Ramos (cell line): ENCODE measurements at regions not wholly inside any gene's neighbourhood (a gene's known extent, or its start where the extent isn't known, plus 50 kb on each side); places are given as distances from the start of the nearest gene placed in this dataset.
"Not testable (repeated sequence)": the region's sequence is repeated elsewhere in the genome, so short reads cannot be mapped to it uniquely, and the experiment has no call there.

Experiments
- in situ Hi-C: fragments of 300-500 bp; cut with MboI; formaldehyde crosslinking; loops from one replicate; pipeline ENCODE4 v1.14.3; 2022; ENCODE audit warnings: low sequenced_read_pairs; ENCODE audit not compliant: unreplicated experiment

DNA sequence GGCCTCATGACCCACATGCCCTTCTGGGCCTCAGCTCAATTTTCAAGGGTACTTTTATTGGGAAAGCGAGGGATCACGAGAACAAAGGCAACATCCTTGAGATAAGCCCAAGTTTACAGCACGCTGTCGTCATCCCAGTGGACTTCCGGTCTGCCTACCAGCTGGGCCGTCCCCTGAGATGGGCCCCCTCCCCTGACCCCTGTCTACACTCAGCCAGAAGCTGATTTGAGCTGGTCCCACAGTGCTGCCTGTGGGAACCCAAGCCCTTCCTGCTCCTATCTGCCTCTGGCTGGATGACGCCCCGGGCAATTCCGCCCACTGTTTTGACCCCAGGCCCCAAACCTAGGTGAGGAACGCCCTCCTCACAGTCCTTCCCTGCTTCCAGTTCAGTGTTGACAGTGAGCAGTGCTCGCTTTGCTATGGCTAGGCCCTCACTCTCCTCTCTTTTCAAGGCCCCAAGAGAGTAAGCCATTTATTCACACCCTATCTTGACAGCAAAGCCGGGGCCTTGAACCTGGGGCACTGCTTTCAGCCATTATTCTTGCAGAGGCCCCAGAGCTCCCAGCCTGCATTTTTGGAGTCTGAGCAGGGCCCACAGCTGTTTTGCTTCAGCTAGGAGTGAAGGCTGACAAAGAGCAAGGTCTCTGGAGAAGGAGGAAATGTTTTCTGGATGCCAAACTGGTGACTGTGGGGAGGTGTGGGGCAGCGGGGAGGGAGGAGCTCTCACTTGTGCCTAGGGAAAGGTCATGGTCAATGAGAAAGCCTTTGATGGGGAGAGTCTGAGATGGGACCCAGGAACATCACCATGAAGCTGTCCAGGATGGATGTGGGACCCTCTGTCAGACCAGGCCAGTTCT lies 164.6 kb upstream of the BCOR start:
- in situ Hi-C loops: no loop called here

DNA sequence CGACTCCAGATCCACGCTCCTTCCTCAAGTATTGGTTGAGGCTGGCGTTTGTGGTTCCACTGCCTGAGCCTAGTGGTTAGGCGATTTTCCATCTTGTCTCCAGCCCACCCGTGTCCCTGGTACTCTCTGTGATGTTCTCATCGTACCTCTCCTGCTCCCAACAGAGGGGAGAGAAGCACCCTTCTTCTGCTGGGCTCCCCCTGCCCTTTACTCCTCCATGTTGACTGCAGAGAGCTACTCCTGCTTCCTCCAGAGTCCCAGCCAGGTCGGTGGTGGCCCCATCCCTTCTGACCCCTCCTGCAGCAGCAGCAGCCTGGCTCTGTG lies 164.0 kb upstream of the BCOR start:
- in situ Hi-C loops: no loop called here

- in situ Hi-C loops: no loop called here
Observed at GRCh38 chrX:40260146-40260747, 162.5 kb upstream of the BCOR start.

- in situ Hi-C loops: no loop called here
Observed at GRCh38 chrX:40258909-40259308, 161.2 kb upstream of the BCOR start.

DNA sequence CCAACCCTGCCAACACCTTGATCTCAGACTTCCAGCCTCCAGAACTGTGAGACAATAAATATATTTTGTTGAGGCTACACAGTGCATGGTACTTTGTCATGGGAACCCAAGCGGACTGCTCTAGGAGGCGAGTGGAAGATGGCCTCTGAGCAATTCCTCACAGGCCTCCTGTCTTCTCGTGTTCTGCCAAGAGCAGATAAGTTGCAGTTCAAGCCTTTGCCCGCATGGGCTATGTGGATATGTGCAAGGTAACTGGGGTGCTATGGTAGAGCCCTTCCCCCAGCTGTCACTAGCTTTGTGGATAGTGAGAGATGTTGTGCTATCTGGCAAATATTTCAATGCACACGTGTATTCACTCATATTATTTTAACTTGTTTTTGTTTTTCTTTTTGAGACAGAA lies 156.0 kb upstream of the BCOR start:
- in situ Hi-C loops: no loop called here

DNA sequence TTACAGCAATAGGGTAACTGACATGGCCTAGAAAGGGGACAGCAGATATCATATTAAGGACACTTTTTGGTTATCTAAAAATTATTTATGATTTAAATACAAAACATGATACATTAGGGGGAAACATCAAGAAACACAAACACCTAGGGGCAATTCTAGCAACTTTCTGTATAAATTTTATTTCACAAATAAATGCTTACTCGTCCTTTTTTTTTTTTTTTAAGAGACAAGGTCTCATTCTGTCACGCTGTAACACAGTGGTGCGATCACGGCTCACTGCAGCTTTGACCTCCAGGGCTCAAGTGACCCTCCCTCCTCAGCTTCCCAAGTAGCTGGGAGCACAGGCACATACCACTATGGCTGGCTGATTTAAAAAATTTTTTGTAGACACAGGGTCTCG lies 151.8 kb upstream of the BCOR start:
- in situ Hi-C loops: no loop called here

GRCh38 chrX:40248822-40249221 lies 151.1 kb upstream of the BCOR start:
- in situ Hi-C loops: no loop called here

DNA sequence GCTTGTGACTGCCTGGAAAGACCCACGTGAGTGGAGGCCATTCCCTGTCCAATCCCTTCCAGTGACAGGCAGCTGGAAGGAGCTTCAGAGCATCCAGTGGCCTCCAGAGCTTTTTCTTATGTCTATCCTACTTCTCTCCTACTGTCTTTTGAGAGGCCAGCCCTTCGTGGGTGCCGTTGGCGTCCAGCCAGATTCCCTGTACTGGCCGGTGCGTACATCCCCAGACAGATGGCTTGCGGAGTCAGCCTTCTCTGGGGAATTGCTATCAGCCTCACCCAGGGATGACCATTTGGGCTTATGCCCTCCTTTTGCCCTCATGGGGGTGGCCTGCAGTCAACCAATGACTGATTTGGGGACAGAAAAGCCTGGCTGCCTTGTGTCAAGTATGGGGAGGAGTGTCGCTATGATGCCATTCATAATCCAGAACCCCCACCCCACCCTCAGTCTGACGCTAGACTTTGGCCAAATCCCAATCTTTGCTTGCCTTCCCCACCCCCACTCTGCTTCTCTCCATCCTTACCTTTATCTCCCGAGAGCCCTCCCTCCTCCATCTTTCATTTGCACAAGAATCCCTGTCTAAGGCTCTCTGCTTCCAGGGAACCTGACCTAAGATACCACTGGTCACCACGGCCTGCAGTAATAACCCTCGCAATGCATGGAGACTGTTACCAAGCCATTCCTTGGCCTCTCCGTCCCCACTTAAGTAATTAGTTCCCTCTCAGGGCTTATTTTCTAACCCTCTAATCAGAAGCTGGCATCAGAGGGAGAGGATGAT lies 150.3 kb upstream of the BCOR start:
- in situ Hi-C loops: no loop called here

GRCh38 chrX:40247382-40247781 lies 149.6 kb upstream of the BCOR start:
- in situ Hi-C loops: no loop called here

GRCh38 chrX:40245488-40246071 lies 147.8 kb upstream of the BCOR start:
- in situ Hi-C loops: no loop called here

DNA sequence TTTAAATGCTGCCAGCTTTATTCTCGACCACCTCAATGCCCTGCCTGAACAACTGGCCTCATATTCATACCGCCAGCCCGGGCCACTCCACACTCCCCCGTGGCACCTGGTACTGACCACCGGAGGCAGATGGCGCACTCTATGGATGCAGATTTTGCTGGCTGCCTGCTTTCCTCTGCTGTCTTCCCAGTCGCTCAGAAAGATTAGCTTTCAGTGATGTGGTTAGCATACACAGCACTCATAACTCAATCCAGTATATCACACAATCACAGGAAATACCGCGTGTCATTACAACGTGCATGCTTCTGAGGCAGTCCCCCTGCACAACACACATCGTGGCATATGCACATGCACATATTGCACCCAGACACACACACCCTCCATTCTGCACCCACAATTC lies 147.2 kb upstream of the BCOR start:
- in situ Hi-C loops: no loop called here

DNA sequence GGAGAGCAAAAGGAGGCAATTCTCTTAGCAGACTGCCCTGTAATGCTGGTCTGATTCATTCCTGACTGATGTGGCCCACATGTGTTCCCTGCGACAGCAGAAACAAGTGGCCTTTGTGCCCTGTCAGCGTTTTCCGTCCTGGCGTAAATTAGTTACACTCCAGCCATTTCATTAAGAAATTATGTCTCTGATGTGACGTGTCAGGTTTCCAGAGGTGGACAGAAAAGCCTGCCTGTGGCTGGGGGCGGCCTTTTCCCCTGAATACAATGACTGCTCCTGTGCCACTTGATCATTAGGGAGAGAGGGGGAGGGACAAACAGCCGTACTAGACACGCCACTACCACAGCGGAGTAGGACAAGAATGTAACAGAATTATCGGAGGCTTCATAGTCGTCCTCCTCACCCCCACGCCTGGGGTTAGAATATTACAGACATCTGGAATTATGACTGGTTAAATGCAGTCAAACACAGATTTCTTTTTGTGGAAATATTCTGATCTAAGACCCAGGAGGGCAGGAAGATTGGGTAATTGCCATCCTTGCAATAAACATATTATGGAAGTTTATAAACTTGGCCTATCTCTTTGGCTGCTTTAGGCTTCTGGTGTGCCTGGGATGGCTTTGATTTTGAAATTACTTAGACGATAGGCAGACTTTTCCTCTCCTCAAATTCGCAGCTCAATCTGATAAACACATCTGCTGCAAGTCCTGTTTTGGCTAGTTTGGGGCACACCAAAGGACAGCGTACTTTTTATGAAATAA lies 146.2 kb upstream of the BCOR start:
- in situ Hi-C loops: no loop called here

- in situ Hi-C loops: no loop called here
Observed at GRCh38 chrX:40240844-40241243, 143.1 kb upstream of the BCOR start.

DNA sequence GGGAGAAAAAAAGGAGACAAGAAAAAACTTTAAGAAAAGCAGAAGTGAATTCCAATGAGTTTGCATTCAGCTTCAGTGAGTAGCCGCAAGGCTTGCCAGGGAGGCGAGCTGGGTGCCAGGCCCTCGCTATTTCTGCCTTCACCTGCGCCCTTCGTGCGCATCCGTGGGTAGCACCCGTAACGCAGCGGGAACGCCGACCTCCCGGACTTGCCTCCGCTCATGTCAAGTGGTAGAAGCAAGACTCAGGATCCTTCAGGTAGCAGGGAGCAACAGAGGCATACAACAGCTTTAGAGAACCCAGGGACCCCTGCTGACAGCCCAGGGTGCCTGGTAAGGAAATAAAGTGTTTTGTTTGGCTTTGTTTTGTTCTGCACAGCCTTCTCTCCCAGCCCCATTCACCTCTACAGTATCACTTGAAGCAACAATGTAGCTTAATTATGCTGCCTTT lies 140.0 kb upstream of the BCOR start:
- in situ Hi-C loops: no loop called here

DNA sequence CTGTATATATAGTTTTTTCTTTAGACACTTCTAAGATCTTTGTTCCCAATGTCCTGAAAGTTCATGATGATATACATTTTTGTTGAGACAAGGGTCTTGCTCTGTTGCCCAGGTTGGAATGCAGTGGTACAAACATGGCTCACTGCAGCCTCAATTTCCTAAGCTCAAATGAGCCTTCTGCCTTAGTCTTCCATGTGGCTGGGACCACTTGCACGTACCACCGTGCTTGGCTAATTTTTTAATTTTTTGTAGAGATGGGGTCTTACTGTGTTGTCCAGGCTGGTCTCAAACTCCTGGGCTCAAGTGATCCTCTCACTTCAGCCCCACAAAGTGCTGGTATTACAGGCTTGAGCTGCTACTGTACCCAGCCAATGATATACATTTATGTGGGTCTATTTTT lies 132.9 kb upstream of the BCOR start:
- in situ Hi-C loops: no loop called here

DNA sequence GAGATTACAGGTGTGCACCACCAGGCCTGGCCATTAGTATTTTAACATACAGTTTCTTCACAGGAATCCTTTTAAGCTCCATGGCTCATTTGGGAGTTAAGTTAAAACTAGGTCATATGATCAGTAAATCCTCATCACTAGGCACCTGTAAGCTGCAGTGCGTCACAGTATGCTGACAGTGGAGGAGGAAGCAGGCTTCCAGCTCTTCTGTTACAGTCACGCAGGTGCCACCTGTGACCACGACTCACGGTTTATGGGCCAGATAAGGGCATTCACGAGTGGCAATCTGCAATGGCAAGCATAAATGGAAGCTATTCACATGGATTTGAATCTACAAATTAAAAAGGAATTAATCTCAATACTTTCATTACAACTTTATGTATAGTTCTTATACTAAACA lies 129.4 kb upstream of the BCOR start:
- in situ Hi-C loops: no loop called here

DNA sequence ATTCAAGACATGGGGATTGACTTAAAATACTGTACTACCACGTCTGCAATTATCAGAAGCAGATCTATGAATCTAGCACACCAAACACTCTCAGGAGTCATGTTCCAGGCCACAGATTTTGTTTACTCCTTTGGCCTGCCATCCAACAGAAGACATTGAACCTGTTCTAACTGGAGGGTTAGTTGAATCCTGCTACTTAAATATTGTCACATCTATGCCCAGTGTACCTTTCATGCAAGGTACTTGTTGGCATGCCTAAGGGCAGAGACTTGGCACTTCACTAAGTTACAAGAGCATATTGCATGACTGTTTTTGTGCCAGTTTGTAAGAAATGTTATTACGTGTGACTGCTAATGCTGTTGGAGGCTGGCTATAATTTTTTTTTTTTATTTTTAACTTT lies 126.9 kb upstream of the BCOR start:
- in situ Hi-C loops: no loop called here

GRCh38 chrX:40222612-40223011 lies 124.9 kb upstream of the BCOR start:
- in situ Hi-C loops: not testable (repeated sequence)

GRCh38 chrX:40213092-40213491 lies 115.3 kb upstream of the BCOR start:
- in situ Hi-C loops: no loop called here

DNA sequence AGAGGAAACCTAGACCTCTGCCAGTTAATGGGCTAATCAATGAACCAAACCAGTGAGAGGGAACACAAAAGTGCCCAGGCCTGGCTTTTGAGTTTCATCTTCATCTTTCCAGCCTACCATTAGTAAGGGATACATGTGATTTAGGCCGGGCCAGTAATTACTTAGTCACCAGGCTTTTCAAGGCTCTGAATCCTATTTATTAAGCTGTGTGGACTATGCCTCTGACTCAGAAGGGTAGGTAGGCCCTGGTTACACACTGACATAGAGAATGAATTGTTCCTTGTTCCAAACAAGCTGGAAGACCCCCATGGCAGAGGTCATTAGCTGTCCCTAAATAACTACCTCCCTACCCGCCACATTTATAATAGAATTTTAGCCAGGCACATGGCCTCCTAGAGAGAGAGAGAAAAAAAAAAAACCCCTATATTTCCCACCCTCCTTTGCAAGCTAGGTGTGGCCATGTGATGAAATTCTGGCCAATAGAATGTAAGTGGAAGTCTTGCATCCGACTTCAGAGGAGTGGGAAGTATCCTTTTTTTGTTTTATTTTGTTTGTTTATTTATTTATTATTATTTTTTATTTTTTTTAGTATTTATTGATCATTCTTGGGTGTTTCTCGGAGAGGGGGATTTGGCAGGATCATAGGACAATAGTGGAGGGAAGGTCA lies 112.3 kb upstream of the BCOR start:
- in situ Hi-C loops: no loop called here
